Activated CD4-positive, alpha-beta T cell treated with anti-CD3 and anti-CD28 coated beads, Interleukin-2, amount 50 U/mL, for 48 hours (primary cell): ENCODE measurements at regions not wholly inside any gene's neighbourhood (a gene's known extent, or its start where the extent isn't known, plus 50 kb on each side); places are given as distances from the start of the nearest gene placed in this dataset.
"Not testable (repeated sequence)": the region's sequence is repeated elsewhere in the genome, so short reads cannot be mapped to it uniquely, and the experiment has no call there.

Experiments
- DNase-seq, 2 experiments: peaks; one replicate each; pipeline ENCODE4 v3.0.0-alpha.2; 2020

DNA sequence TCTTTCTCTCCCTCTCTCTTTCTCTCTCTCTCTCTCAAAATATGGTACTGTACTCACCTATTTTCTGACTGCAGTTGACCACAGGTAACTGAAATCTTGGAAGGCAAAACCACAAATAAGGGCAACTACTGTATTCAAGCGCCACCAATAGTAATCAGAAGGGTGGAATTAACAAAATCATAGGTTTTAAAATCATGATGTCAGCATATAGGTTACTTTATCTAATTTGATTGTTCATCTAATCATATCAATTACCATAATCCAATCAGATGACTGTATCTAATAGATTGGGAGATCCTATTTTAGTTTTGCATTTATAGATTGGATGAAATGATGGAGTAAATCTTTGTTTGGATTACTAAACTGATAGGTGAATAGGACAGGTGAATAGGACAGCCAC is 155.8 kb upstream of the KITLG start:
- no peak for DNase-seq

DNA sequence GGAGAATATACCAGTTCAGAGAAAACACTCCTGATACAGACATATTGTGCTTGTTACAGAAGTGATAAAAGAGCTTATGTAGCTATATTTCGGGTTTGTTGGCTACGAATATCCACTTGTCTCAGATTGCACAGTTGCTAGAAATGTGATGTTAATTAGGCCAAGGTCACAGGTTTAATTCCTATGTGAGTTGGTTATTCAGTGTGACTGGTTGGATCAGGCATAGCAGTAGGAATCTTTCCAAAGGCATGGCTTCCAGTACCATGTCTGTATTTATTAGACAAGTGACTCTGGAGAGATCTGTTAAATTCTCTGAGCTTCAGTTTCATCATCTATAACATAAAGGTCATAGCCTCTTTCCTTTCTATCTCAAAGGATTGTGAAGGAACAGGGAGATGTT is 152.7 kb upstream of the KITLG start:
- no peak for DNase-seq

DNA sequence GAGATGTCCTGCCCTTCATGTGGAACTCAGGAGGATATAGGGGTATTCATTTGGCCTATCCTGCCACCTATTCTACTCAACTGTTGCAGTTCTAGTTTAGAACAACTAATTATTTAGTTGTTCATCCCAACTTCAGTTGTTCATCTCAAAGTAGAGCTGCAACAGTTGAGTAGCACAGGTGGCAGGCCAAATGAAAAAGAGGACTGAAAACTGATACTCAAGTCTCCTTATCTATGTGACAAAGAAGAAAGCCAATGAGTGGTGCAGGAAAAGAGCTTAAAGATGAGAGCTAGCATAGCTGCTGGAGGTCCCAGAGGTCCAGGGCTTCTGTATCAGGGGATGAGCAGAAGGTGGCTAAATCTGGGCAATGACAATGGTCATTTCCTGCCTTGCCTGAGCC is 148.9 kb upstream of the KITLG start:
- no peak for DNase-seq

DNA sequence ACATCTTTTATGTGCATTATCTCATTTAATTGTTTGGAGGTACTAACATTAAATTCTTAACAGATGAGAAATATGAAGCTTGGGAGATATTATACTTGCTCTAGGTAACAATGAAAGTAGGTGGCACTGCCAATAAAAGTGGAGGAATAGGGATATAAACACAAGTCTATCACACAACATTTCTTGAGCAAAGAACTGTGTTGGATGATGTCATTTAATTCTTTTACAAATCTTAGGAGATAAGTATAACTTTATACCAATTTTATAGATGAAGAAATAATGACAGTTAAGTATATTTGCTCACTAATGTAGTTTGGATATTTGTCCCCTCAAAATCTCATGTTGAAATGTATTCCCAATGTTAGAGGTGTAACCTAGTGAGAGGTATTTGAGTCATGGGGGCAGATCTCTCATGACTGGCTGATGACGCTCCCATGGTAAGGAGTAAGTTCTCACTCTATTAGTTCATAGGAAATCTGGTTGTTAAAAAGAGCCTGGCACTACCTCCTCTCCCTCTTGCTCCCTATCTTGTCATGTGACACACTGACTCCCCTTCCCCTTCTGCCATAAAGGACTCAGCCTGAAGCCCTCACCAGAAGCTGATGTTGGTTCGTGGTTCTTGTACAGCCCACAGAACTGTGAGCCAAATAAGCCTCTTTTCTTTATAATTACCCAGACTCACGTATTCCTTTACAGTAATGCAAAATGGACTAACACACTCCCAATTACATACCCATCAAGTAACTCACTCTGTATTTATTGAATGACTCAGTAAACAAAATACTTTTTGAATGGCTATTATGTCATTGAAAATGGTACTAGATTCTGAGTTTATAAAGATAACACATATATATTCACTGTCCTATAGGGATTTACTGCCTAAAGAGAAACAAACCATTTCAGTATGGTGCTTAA is 146.8 kb upstream of the KITLG start:
- no peak for DNase-seq

DNA sequence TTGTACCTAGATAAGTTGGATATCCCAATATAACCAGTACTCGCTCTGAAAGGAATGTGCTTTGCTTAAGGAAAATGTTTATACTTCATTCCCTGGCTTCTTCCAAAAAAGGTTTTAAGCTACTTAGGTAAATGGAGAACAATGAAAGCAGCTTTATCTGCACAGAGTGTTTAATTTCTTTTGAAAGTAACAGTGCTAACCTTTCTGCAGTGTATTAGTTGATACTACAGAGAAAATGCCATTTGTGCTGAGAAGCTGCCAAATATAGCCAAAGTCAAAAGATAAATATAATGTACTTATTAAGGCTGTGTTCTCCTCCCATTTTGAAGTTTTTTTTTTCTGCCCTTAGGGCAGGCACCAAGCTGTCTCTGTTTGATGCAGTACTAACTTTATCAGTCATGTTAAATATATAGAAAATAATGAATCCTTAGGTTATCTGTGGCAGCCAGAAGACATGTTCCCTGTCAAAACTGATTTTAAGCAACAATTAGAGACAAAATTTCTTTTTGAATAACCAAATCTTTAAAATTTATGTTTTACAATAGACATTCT is 145.4 kb upstream of the KITLG start:
- no peak for DNase-seq

DNA sequence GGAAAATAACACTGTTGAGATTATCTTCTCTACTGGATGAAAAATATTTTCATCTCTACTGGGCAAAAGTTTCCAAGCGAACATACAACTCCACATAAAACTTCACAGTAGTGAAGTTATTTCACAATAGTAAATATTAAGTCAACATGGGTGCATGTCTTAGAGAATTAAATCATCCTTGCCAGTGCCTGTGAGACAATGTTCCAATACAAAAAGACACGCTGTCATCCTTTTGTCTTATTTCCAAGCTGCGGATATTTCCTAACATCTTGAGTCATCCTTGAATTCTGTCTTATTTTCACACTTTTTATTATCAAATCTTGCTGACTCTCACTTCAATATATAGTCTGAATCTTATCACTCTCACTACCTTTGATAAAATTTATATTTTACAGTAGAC is 142.9 kb upstream of the KITLG start:
- no peak for DNase-seq

DNA sequence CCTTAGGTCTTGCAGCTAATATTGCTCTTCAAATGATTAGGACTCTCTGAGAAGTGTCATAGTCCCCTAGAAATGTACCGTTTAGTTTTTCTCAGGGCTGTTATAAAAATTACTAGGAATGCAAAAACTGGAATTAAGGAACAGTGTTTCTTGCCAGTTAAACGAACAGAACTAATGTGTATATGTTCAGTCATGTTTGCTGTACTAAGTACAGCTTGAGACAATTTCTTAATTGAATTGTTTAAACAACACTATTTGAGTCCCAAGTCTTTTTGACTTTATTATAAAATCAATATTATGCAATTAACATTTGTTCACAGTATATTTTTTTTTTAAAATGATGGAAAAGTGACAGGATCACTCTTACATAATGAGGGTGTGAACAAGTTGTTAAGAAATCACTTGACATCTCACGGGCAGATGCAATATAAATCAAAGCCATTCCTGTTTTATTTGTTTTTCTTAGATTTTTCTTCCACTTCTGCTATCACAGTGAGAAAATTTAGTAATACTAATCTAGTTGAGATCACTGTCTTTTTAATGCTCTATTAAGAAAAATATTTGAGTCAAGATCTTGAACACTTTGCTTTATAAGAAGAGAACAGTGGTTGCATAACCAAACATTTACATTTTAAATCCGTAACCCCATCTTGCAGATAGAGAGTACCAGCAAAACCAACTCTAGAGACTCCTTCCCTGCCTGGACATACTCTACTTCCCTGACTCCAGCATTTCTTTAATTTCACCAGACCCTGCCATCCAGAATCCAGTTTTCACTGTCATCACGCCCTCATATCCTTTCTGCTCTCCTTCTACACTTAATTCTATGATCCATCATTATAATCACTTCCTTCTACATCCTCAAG is 140.7 kb upstream of the KITLG start:
- no peak for DNase-seq

DNA sequence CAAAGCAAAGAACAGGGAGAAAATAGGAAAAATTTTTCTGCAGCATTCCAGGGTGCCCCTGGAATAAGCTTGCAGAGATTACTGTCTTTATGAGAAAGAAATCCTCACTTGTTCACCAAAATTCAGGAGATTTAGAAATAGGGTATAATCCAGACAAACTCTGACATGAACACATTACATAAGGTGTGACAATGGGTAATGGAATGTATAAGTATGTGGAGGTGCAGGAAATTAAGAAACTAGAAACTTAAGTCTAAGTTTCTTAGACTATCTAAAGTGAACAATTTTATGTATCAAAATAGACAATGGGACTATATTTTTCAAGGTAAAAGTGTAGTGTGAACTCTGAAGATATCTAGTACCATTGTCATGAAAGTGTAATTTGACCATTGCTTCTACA is 140.0 kb upstream of the KITLG start:
- no peak for DNase-seq

DNA sequence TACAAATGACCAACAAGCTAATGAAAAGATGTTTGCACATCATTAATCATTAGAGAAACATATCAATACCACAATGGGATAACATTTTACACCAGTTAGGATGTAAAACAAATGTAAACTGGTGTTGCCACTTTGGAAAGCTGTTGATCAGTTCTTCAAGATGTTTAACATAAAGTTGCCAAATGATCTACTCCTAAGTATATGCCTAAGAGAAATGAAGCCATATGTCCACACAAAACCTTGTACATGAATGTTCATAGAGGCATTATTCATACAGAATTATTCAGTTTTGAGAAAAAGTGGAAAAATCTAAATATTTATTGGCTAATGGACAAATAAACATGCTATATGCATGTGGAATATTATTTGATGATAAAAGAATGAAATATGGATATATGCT is 136.9 kb upstream of the KITLG start:
- no peak for DNase-seq

DNA sequence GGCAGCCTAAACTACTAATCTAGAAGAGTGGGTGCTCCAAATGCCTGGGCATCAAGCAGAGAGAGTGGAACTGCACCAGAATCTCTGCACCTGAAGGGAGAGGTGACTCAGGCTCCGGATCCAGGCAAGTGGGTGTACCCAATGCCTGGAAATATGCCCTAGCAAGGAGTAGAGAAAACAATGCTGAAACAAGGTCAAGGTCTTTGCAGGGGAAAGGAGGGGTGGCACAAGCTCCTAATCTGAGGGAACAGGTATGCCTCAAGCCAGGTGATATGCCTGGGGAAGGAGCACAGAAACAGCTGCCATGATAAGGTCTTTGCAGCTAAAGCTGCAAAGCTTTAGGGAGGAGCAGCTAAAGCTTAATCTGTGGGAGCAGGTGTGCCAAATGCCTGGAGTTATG is 136.0 kb upstream of the KITLG start:
- no peak for DNase-seq

DNA sequence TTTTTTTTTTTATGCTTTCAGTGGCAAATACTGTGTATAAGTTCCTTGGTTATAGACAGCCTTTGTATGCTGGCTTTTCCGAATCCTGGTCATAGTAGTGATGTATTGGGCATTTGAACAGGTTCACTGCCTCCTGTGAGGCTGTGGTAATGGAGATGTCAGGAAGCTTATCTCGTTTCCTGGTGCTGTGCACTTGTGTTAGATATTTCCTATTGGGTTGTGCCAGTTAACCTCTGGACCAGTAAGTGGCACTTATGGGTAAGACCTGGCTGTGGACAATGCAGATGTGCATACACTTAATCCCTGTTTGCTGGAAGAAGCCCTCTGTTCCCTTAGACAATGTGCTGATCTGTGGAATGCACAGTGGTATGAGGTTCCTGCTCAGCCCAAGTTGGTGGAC is 135.4 kb upstream of the KITLG start:
- no peak for DNase-seq

DNA sequence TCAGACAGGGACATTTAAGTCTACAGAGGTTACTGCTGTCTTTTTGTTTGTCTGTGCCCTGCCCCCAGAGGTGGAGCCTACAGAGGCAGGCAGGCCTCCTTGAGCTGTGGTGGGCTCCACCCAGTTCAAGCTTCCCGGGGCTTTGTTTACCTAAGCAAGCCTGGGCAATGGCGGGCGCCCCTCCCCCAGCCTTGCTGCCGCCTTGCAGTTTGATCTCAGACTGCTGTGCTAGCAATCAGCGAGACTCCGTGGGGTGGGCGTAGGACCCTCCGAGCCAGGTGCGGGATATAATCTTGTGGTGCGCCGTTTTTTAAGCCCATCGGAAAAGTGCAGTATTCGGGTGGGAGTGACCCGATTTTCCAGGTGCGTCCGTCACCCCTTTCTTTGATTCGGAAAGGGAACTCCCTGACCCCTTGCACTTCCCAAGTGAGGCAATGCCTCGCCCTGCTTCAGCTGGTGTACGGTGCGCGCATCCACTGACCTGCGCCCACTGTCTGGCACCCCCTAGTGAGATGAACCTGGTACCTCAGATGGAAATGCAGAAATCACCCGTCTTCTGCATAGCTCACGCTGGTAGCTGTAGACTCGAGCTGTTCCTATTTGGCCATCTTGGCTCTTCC is 134.1 kb upstream of the KITLG start:
- DNase-seq = not testable (repeated sequence)

DNA sequence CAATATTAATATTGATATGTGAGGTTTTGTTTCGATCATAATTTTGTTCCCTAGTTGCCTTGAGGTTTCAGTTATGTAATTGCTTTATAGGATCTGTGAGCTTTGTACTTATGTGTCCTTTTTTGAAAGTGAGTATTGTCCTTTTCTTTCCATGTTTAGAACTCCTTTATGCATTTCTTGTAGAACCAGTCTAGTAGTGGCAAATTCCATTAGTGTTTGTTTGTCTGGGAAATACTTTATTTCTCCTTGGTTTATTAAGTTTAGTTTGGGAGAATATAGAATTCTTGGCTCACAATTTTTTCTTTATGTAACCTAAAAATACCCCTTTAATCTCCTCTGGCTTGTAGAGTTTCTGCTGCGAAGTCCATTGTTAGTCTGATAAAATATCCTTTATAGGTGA is 127.5 kb upstream of the KITLG start:
- DNase-seq = no peak

DNA sequence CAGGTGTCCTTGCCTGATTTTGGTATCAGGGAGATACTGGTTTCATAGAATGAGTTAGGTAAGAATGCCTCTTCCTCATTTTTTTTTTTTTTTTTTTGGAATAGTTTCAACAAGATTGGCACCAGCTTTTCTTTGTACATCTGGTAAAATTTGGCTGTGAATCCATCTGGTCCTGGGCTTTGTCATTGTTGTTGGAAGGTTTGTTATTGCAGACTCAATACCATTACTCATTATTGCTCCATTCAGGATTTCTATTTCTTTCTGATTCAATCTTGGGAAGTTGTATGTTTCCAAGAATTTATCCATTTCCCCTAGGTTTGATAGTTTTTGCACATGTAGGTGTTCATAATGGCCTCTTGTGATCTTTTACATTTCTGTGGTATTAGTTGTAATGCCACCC is 126.0 kb upstream of the KITLG start:
- DNase-seq = no peak

DNA sequence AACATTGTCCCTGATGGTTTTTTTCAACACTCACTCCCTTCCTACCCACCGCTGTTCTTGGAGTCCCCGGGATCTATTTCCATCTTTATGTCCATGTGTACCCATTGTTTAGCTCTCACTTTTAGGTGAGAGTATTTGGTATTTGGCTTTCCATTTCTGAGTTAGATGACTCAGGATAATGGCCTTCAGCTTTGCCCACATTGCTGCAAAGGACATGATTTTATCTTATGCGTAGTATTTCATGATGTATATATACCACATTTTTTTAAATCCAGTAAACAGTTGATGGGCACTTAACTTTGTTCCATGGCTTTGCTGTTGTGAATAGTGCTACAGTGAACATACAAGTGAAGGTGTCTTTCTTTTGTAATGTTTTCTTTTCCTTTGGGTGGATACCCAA is 123.5 kb upstream of the KITLG start:
- DNase-seq = no peak

DNA sequence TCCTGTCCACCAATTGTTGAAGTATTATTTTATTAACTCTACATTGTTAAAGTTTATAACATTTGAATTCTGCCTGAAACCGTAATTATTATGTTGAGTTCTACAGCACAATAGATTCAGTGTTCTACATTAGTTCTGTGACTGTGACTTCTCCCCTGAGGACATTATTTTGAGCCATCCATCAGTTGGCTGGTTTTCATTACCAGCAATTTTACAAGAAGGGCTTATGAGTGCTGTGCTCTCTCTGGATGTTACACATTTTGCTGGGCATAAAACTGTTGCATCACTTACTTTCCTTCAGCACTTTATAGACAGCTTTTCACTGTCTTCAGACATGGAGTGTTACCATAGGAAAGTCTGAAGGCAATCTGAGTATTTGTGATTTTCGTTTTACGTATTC is 118.2 kb upstream of the KITLG start:
- no peak for DNase-seq

DNA sequence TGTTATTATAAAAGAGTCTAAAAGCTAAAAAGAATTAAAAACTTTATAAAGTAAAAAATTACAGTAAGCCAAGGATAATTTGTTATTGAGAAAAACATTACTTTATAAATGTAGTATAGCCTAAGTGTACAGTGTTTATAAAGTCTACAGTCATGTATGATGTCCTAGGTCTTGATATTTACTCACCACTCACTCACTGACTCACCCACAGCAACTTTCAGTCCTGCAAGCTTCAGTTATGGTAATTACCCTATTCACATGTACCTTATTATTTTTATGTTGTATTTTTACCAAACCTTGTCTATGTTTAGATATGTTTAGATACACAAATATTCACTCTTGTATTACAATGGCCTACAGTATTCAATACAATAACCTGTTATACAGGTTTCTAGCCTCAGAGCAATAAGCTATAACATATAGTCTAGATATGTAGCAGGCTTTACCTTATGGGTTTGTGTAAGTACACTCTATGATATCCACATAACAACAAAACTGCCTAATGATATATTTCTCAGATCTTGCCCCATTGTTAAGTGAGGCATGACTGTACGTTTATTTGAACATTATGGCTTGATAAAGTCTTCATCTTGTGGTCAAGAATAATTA is 113.7 kb upstream of the KITLG start:
- DNase-seq = no peak

DNA sequence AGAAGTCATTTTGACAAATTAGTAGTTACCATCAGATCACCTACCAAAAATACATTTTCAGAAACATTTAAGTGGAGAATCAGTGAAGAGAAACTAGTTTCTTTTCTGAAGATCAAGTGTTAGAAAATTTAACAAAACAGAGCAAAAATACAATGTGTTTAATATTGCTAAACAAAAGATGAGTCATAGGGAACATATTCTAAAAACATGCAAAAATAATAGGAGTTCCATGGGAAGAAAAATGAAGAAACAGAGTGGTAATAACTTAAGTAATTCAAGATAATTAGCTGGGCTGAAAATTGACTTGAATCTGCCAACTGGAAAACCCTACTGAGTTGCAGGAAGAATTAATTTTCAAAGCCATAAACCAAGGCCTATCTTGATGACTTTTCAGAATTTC is 111.5 kb upstream of the KITLG start:
- no peak for DNase-seq

DNA sequence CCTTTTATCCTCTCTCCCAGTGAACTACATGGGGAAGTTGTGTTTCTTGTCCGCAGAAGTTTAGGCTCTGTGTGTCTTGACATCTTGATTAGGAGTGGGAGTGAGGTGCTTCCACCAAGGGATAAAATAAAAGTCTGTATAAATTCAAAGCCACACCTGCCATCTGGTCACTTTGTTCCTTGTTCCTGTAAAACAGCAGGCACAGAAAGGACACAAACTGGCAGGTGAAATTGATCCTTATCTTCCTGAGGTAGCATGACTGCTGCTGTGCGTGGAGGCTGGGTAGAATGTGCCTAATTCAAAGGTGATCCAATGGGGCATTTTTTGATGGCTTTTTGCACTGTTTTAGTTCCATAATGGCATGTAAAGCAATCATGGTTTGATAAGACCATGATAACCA is 104.3 kb upstream of the KITLG start:
- no peak for DNase-seq

DNA sequence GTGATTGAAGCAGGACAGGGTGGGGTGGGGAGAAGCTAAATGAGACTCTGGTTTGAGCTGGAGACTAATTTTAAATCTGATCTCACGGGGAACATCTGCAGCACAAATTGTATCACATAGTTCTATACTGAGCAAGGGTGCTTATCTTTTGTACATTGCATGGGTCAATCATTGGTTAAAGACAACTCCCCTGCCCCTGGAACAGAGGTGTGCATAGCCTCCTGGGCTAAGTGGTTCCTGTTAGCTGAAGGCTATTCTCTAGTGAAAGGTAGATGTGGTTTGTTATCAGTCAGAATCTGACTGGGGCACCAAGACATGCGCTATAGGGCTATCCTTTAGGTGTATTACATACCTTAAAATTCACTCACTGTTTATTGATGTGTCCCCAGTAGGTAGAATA is 103.9 kb upstream of the KITLG start:
- no peak for DNase-seq

DNA sequence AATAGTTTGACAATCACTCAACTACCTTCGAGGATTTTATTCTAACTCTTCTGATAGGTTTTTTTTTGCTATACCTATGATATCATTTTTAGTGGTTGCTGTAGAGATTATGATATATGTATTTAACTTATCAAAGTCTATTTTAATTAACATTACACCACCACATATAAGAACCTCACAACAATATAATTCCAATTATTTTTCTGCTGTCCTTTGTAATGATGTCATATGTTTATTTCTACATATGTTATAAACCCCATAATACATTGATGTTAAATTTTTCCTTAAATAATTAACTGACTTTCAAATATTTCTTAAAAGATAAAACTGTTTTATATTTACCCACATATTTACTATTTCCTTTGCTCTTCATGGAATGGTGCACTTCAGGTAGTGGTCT is 103.4 kb upstream of the KITLG start:
- no peak for DNase-seq

DNA sequence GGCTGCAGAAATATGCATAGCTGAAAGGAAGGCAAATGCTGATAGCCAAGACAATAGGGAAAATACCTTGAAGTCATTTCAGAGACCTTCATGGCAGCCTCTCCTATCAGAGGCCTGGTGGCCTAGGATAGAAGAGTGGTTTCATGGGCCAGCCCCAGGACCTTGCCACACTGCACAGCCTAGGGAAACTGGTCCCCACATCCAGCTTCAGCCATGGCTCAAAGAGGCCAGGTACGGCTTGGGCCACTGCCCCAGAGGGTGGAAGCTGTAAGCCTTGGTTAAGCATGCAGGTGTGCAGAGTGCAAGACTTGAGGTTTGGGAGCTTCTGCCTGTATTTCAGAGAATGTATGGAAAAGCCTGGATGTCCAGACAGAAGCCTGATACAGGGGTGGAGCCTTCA is 101.0 kb upstream of the KITLG start:
- DNase-seq = no peak

DNA sequence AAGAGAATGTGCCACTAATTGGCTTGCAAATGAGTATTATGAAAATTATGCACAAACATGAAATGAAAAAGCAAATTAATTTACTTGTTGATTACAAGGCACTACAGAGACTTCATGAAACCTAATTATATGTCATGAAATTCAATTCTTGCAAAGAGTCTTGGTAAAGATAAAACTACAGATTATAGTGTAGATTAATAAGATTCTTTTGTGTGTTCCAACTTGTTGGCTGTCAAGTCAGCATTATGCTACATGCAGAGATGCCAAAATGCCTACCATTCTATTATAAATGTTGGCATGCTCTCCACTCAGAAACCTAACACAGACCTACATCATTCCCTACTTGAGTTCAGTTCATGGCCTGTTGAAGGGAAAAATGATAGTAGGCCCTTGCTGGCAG is 97.2 kb upstream of the KITLG start:
- DNase-seq = no peak
